ENCODE measurements at regions not wholly inside any gene's neighbourhood (a gene's known extent, or its start where the extent isn't known, plus 50 kb on each side); places are given as distances from the start of the nearest gene placed in this dataset.
"Not testable (repeated sequence)": the region's sequence is repeated elsewhere in the genome, so short reads cannot be mapped to it uniquely, and the experiment has no call there.

- intact Hi-C loops (cut with micrococcal nuclease) = loop anchor here (10.0 kb wide), 1 partner anchor 1083 kb away; no protein-coding TSS in a partner anchor
- Mint-ChIP-seq H3K36me3 (ENCODE audit: low read depth) (no peaks in the 10 kb centered on the region), H3K4me3 (no peak overlapping the region), H3K27me3 (peaks cover 2% of the 10 kb centered on the region), H3K4me1 (ENCODE audit: low read depth) (no peaks in the 10 kb centered on the region), H3K27ac (no peak overlapping the region), H3K9me3 (peaks cover 8% of the 10 kb centered on the region)
Observed at GRCh38 chr10:10687751-10688150, 329.9 kb upstream of the CELF2 start.

- intact Hi-C loops (cut with micrococcal nuclease) = no loop called here
- H3K4me3 Mint-ChIP-seq = no peak overlapping the region
- H3K27ac Mint-ChIP-seq = no peak overlapping the region
- peaks cover 18% of the 10 kb centered on the region for H3K4me1 Mint-ChIP-seq (ENCODE audit: low read depth)
- no peaks in the 10 kb centered on the region for H3K27me3 Mint-ChIP-seq
- H3K9me3 Mint-ChIP-seq = no peaks in the 10 kb centered on the region
- no peaks in the 10 kb centered on the region for H3K36me3 Mint-ChIP-seq (ENCODE audit: low read depth)
Observed at GRCh38 chr10:10699427-10699826, 318.2 kb upstream of the CELF2 start.

DNA sequence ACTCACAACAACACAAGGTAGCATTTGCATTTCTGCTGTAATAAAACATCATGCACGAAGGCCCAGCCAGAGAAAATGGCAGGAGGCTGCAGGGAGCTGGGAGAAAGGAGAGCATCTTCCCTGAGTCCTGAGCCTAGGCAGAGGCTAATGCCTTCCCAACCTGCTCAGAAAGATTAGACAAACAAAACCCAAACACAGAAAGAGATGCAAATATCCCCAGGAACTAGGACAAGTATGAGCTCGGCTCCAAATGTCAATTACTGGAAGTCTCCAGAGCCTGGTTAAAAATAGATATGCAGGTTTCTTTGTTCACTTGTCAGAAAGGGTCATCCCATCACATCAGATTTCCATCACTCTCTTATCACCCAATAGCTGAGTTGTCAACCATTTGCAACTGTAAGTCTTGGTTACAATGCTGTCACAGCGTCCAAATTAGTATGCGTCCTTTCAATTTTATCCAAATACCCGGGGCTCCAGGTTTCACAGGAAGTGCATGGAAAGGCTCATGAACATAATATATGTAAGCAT is 316.5 kb upstream of the CELF2 start:
- Mint-ChIP-seq H3K9me3 (no peaks in the 10 kb centered on the region), H3K36me3 (ENCODE audit: low read depth) (no peaks in the 10 kb centered on the region), H3K27ac (no peak overlapping the region), H3K4me1 (ENCODE audit: low read depth) (peaks cover 18% of the 10 kb centered on the region), H3K4me3 (no peak overlapping the region), H3K27me3 (no peaks in the 10 kb centered on the region)
- intact Hi-C loops (cut with micrococcal nuclease) = no loop called here

- no peak overlapping the region for H3K4me3 Mint-ChIP-seq
- intact Hi-C loops (cut with micrococcal nuclease) = no loop called here
- no peaks in the 10 kb centered on the region for H3K36me3 Mint-ChIP-seq (ENCODE audit: low read depth)
Observed at GRCh38 chr10:10702211-10702610, 315.5 kb upstream of the CELF2 start.

GRCh38 chr10:10703382-10703781 is 314.3 kb upstream of the CELF2 start:
- no peak overlapping the region for H3K4me3 Mint-ChIP-seq
- no peaks in the 10 kb centered on the region for H3K27me3 Mint-ChIP-seq
- H3K9me3 Mint-ChIP-seq = no peaks in the 10 kb centered on the region
- H3K27ac Mint-ChIP-seq = no peak overlapping the region
- H3K36me3 Mint-ChIP-seq (ENCODE audit: low read depth) = no peaks in the 10 kb centered on the region
- H3K4me1 Mint-ChIP-seq (ENCODE audit: low read depth) = peaks cover 18% of the 10 kb centered on the region
- intact Hi-C loops (cut with micrococcal nuclease) = no loop called here

More at GRCh38 chr10:10702211-10702610, 315.5 kb upstream of the CELF2 start:
- no peak overlapping the region for H3K27ac Mint-ChIP-seq
- peaks cover 18% of the 10 kb centered on the region for H3K4me1 Mint-ChIP-seq (ENCODE audit: low read depth)
- no peaks in the 10 kb centered on the region for H3K27me3 Mint-ChIP-seq
- H3K9me3 Mint-ChIP-seq = no peaks in the 10 kb centered on the region

- intact Hi-C loops (cut with micrococcal nuclease) = no loop called here
- H3K9me3 Mint-ChIP-seq = peaks cover 8% of the 10 kb centered on the region
- no peaks in the 10 kb centered on the region for H3K27me3 Mint-ChIP-seq
- H3K4me3 Mint-ChIP-seq = no peak overlapping the region
- no peak overlapping the region for H3K27ac Mint-ChIP-seq
- no peaks in the 10 kb centered on the region for H3K4me1 Mint-ChIP-seq (ENCODE audit: low read depth)
- H3K36me3 Mint-ChIP-seq (ENCODE audit: low read depth) = no peaks in the 10 kb centered on the region
Observed at GRCh38 chr10:10712155-10712704, 305.4 kb upstream of the CELF2 start.

DNA sequence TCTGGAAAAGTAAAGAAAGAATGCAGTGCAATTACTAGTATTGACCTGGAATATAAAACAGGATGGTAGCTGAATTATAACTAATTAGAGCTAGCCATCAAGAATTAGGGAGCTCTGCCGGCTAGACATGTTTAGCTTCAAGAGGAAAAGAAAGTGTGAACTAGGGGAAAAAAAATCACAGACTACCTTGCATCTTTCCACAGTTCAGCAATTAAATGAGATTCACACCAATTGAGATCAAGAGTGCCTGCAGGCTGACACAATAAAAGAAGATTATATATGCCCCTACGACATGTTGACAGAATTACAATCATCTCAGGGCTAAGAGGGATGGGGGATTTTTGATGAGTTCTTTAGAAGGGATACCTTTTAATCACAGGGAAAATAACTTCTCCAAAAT is 303.3 kb upstream of the CELF2 start:
- no peaks in the 10 kb centered on the region for H3K27me3 Mint-ChIP-seq
- H3K9me3 Mint-ChIP-seq = peaks cover 8% of the 10 kb centered on the region
- H3K4me3 Mint-ChIP-seq = no peak overlapping the region
- H3K36me3 Mint-ChIP-seq (ENCODE audit: low read depth) = no peaks in the 10 kb centered on the region
- no peaks in the 10 kb centered on the region for H3K4me1 Mint-ChIP-seq (ENCODE audit: low read depth)
- no peak overlapping the region for H3K27ac Mint-ChIP-seq
- intact Hi-C loops (cut with micrococcal nuclease) = no loop called here

GRCh38 chr10:10716972-10717371 is 300.7 kb upstream of the CELF2 start:
- Mint-ChIP-seq H3K27me3 (no peaks in the 10 kb centered on the region), H3K9me3 (peaks cover 8% of the 10 kb centered on the region), H3K36me3 (ENCODE audit: low read depth) (no peaks in the 10 kb centered on the region), H3K27ac (no peak overlapping the region), H3K4me3 (no peak overlapping the region), H3K4me1 (ENCODE audit: low read depth) (no peaks in the 10 kb centered on the region)
- intact Hi-C loops (cut with micrococcal nuclease) = no loop called here

DNA sequence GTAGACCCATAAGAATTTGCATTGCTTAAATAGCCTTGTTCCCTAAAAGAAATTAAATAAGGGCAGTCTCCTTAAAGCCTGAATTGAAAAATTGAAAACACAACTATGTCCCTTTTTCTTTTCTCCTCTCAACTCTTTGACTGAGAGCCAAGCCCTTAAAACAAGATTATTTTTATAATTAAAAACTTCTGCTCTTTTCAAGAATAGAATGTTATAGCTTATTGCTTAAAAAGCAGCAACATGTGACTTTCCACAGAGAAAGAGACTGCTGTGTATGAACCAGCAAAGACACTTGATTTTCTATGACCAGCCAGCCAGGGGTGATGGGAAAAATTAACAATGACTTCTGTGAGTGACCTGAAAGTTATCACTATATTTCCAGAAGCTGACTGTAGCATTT is 295.2 kb upstream of the CELF2 start:
- intact Hi-C loops (cut with micrococcal nuclease) = no loop called here
- H3K36me3 Mint-ChIP-seq (ENCODE audit: low read depth) = no peaks in the 10 kb centered on the region
- H3K27ac Mint-ChIP-seq = no peak overlapping the region
- H3K27me3 Mint-ChIP-seq = no peaks in the 10 kb centered on the region
- H3K9me3 Mint-ChIP-seq = peaks cover 14% of the 10 kb centered on the region
- H3K4me1 Mint-ChIP-seq (ENCODE audit: low read depth) = no peaks in the 10 kb centered on the region
- H3K4me3 Mint-ChIP-seq = no peak overlapping the region

- H3K27ac Mint-ChIP-seq = no peak overlapping the region
- no peaks in the 10 kb centered on the region for H3K27me3 Mint-ChIP-seq
- no peaks in the 10 kb centered on the region for H3K4me1 Mint-ChIP-seq (ENCODE audit: low read depth)
- H3K4me3 Mint-ChIP-seq = no peak overlapping the region
- H3K9me3 Mint-ChIP-seq = peaks cover 16% of the 10 kb centered on the region
- H3K36me3 Mint-ChIP-seq (ENCODE audit: low read depth) = no peaks in the 10 kb centered on the region
- intact Hi-C loops (cut with micrococcal nuclease) = no loop called here
Observed at GRCh38 chr10:10725196-10725595, 292.5 kb upstream of the CELF2 start.

GRCh38 chr10:10726101-10726500 is 291.6 kb upstream of the CELF2 start:
- no peaks in the 10 kb centered on the region for H3K4me1 Mint-ChIP-seq (ENCODE audit: low read depth)
- H3K27me3 Mint-ChIP-seq = no peaks in the 10 kb centered on the region
- intact Hi-C loops (cut with micrococcal nuclease) = no loop called here
- no peak overlapping the region for H3K27ac Mint-ChIP-seq
- no peak overlapping the region for H3K4me3 Mint-ChIP-seq
- H3K9me3 Mint-ChIP-seq = peaks cover 16% of the 10 kb centered on the region
- H3K36me3 Mint-ChIP-seq (ENCODE audit: low read depth) = no peaks in the 10 kb centered on the region

DNA sequence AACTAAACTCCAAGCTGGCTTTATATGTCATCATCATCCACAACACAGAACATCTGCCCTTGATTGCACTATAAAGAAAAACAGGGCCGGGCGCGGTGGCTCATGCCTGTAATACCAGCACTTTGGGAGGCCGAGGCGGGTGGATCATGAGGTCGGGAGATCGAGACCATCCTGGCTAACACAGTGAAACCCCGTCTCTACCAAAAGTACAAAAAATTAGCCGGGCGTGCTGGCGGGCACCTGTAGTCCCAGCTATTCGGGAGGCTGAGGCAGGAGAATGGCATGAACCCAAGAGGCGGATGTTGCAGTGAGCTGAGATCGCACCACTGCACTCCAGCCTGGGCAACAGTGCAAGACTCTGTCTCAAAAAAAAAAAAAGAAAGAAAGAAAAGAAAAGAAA is 290.3 kb upstream of the CELF2 start:
- peaks cover 16% of the 10 kb centered on the region for H3K9me3 Mint-ChIP-seq
- H3K4me1 Mint-ChIP-seq (ENCODE audit: low read depth); intact Hi-C loops (cut with micrococcal nuclease); H3K4me3 Mint-ChIP-seq; H3K27me3 Mint-ChIP-seq; H3K27ac Mint-ChIP-seq; H3K36me3 Mint-ChIP-seq (ENCODE audit: low read depth): not testable (repeated sequence)

GRCh38 chr10:10727812-10728211 is 289.9 kb upstream of the CELF2 start:
- Mint-ChIP-seq H3K27me3 (no peaks in the 10 kb centered on the region), H3K4me3 (no peak overlapping the region), H3K4me1 (ENCODE audit: low read depth) (peaks cover 13% of the 10 kb centered on the region), H3K9me3 (peaks cover 16% of the 10 kb centered on the region), H3K27ac (no peak overlapping the region), H3K36me3 (ENCODE audit: low read depth) (no peaks in the 10 kb centered on the region)
- intact Hi-C loops (cut with micrococcal nuclease) = no loop called here

- intact Hi-C loops (cut with micrococcal nuclease) = no loop called here
- Mint-ChIP-seq H3K27ac (no peak overlapping the region), H3K9me3 (peaks cover 16% of the 10 kb centered on the region), H3K27me3 (no peaks in the 10 kb centered on the region), H3K36me3 (ENCODE audit: low read depth) (no peaks in the 10 kb centered on the region), H3K4me1 (ENCODE audit: low read depth) (peaks cover 36% of the 10 kb centered on the region), H3K4me3 (no peak overlapping the region)
Observed at GRCh38 chr10:10730471-10731043, 287.1 kb upstream of the CELF2 start.

- Mint-ChIP-seq H3K36me3 (ENCODE audit: low read depth) (no peaks in the 10 kb centered on the region), H3K9me3 (peaks cover 12% of the 10 kb centered on the region), H3K27ac (no peak overlapping the region), H3K27me3 (no peaks in the 10 kb centered on the region), H3K4me1 (ENCODE audit: low read depth) (peaks cover 42% of the 10 kb centered on the region), H3K4me3 (no peak overlapping the region)
- intact Hi-C loops (cut with micrococcal nuclease) = no loop called here
Observed at GRCh38 chr10:10731366-10731765, 286.3 kb upstream of the CELF2 start.

Measured in dendritic cell treated with granulocyte-macrophage colony-stimulating factor and Interleukin-4, amounts not matched to agents 40 ng/mL and 50 ng/mL, for 4 days (primary cell).